Nephron progenitor cell (in vitro differentiated cells): ENCODE measurements at regions not wholly inside any gene's neighbourhood (a gene's known extent, or its start where the extent isn't known, plus 50 kb on each side); places are given as distances from the start of the nearest gene placed in this dataset.

ENCODE experiments used
- DNase-seq: peaks from one replicate; pipeline ENCODE4 v3.0.0; 2021
- H3K27ac Mint-ChIP-seq: 2 replicates; pipeline ENCODE4 v1.8.0; 2021; ENCODE audit warnings: mild to moderate bottlenecking, moderate library complexity, mixed read lengths
- H3K27me3 Mint-ChIP-seq: 2 replicates; pipeline ENCODE4 v1.8.0; 2021; ENCODE audit warnings: mild to moderate bottlenecking, low read depth, mixed read lengths; ENCODE audit not compliant: poor library complexity
- H3K36me3 Mint-ChIP-seq: 2 replicates; pipeline ENCODE4 v1.8.0; 2021; ENCODE audit warnings: low read depth, mixed read lengths
- H3K4me1 Mint-ChIP-seq: 2 replicates; pipeline ENCODE4 v1.8.0; 2021; ENCODE audit warnings: mixed read lengths
- H3K4me3 Mint-ChIP-seq: 2 replicates; pipeline ENCODE4 v1.8.0; 2021; ENCODE audit warnings: mild to moderate bottlenecking, moderate library complexity, mixed read lengths
- H3K9me3 Mint-ChIP-seq: 2 replicates; pipeline ENCODE4 v1.8.0; 2021; ENCODE audit warnings: mild to moderate bottlenecking, moderate library complexity, mixed read lengths
- TF ChIP-seq, protein P1 (sequence below): fragments of 200-600 bp; sonication (generic); IDR thresholded peaks from 2 replicates; pipeline ENCODE4 v1.5.0; 2021; ENCODE audit warnings: antibody characterized with exemption

DNA sequence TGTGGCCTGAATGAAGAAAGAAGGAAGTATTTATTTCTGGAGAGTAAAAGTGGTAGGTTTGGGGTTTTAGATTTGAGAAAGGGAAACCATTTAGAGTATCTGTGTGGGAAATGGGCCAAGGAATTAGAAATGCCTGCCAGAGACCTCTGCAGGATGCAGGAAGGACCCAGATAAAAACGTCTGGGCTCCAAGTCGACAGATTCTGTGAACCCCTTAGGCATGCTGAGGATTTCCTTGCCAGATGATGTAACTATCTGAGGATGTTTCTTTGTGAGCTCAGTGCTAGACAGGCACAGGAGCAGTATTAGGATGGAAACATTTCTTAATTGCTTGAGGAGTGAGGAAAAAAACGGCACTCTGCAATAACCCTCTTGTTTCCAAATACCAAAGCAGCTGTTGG, 251.8 kb upstream of the DMRT1 start:
- Mint-ChIP-seq H3K27ac (peak overlapping the region; percentile 24), H3K9me3 (peaks cover 14% of the 10 kb centered on the region)
- no peak for DNase-seq

GRCh38 chr9:591292-591691, 250.2 kb upstream of the DMRT1 start:
- Mint-ChIP-seq H3K4me1 (peaks cover 36% of the 10 kb centered on the region), H3K36me3 (peaks cover 32% of the 10 kb centered on the region), H3K27ac (no peak overlapping the region), H3K9me3 (peaks cover 14% of the 10 kb centered on the region), H3K4me3 (no peak overlapping the region), H3K27me3 (no peaks in the 10 kb centered on the region)
- TF ChIP-seq, protein P1, sequence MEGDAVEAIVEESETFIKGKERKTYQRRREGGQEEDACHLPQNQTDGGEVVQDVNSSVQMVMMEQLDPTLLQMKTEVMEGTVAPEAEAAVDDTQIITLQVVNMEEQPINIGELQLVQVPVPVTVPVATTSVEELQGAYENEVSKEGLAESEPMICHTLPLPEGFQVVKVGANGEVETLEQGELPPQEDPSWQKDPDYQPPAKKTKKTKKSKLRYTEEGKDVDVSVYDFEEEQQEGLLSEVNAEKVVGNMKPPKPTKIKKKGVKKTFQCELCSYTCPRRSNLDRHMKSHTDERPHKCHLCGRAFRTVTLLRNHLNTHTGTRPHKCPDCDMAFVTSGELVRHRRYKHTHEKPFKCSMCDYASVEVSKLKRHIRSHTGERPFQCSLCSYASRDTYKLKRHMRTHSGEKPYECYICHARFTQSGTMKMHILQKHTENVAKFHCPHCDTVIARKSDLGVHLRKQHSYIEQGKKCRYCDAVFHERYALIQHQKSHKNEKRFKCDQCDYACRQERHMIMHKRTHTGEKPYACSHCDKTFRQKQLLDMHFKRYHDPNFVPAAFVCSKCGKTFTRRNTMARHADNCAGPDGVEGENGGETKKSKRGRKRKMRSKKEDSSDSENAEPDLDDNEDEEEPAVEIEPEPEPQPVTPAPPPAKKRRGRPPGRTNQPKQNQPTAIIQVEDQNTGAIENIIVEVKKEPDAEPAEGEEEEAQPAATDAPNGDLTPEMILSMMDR: no peak
- no peak for DNase-seq

More for the DNA sequence above, 251.8 kb upstream of the DMRT1 start:
- Mint-ChIP-seq H3K27me3 (no peaks in the 10 kb centered on the region), H3K4me3 (no peak overlapping the region), H3K36me3 (peaks cover 32% of the 10 kb centered on the region), H3K4me1 (peaks cover 36% of the 10 kb centered on the region)
- TF ChIP-seq, protein P1: no peak

DNA sequence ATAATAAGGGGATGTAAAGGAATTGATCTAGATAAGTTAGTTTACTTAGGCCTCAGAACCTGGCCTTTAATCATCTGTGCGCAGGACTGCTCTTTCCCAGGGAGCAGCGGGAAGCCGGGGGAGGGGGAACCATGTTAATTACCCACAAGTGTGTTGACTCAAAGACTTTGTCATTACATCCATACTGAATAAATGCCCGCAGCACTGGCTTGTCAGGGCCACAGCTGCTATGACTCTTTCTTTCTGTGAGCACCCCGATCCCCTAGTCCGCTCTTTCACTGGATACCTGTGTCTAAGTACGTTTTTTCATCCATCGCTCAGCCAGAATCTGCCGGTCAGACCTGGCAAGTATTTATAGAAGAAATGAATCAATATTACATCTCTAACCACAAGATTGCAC, 249.3 kb upstream of the DMRT1 start:
- TF ChIP-seq, protein P1: no peak
- H3K27ac Mint-ChIP-seq: peak overlapping the region; percentile 18
- H3K36me3 Mint-ChIP-seq: peaks cover 38% of the 10 kb centered on the region
- H3K4me1 Mint-ChIP-seq: peaks cover 36% of the 10 kb centered on the region
- H3K4me3 Mint-ChIP-seq: no peak overlapping the region
- no peak for DNase-seq
- no peaks in the 10 kb centered on the region for H3K27me3 Mint-ChIP-seq
- peaks cover 14% of the 10 kb centered on the region for H3K9me3 Mint-ChIP-seq

GRCh38 chr9:592733-593132, 248.8 kb upstream of the DMRT1 start:
- no peak for DNase-seq
- peaks cover 14% of the 10 kb centered on the region for H3K9me3 Mint-ChIP-seq
- H3K27me3 Mint-ChIP-seq: no peaks in the 10 kb centered on the region
- TF ChIP-seq, protein P1: no peak
- H3K36me3 Mint-ChIP-seq: peaks cover 38% of the 10 kb centered on the region
- H3K4me3 Mint-ChIP-seq: no peak overlapping the region
- H3K27ac Mint-ChIP-seq: no peak overlapping the region
- peaks cover 36% of the 10 kb centered on the region for H3K4me1 Mint-ChIP-seq

DNA sequence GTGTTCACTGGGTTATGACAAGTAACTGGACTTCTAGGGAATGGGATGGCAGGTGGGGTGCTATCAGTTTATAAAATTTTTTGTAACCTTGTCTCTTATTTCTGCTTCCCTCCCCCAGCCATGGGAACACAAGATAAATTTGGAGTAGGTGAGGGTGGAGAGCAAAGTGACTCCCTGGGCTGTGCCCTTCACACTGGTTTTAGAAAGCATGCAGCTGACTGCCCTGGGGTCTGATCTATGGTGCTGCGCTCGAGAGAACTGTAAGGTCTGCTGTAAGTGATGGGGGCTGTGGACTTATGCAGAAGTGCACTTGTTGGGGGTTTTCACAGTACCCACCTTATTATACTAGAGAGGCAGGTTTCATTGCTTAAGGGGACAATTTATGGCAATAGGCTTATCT, 247.7 kb upstream of the DMRT1 start:
- DNase-seq: no peak
- Mint-ChIP-seq H3K4me1 (peaks cover 35% of the 10 kb centered on the region), H3K4me3 (no peak overlapping the region), H3K36me3 (peaks cover 43% of the 10 kb centered on the region), H3K27me3 (no peaks in the 10 kb centered on the region), H3K27ac (peak overlapping the region; percentile 12), H3K9me3 (peaks cover 14% of the 10 kb centered on the region)
- TF ChIP-seq, protein P1: no peak

GRCh38 chr9:596703-597102, 244.8 kb upstream of the DMRT1 start:
- Mint-ChIP-seq H3K4me1 (peaks cover 17% of the 10 kb centered on the region), H3K27ac (no peak overlapping the region), H3K36me3 (peaks cover 56% of the 10 kb centered on the region), H3K9me3 (peaks cover 25% of the 10 kb centered on the region), H3K4me3 (no peak overlapping the region), H3K27me3 (peaks cover 3% of the 10 kb centered on the region)
- no peak for DNase-seq
- TF ChIP-seq, protein P1: no peak
